HEK293 (cell line): ENCODE measurements at regions not wholly inside any gene's neighbourhood (a gene's known extent, or its start where the extent isn't known, plus 50 kb on each side); places are given as distances from the start of the nearest gene placed in this dataset.
"Not testable (repeated sequence)": the region's sequence is repeated elsewhere in the genome, so short reads cannot be mapped to it uniquely, and the experiment has no call there.

Source experiments
- CTCF ChIA-PET: fragments of 350-600 bp; formaldehyde crosslinking; extraction: SDS; loops from one replicate; lab custom pipeline; 2021; ENCODE audit warnings: antibody characterized with exemption; lab: Yijun Ruan, JAX
- POLR2A ChIA-PET: fragments of 300-600 bp; formaldehyde crosslinking; extraction: SDS; loops from one replicate; lab custom pipeline; 2020; ENCODE audit warnings: antibody characterized with exemption, inconsistent platforms; lab: Yijun Ruan, JAX
- H3K27ac ChIP-seq: fragments of 200-500 bp; sonication (Bioruptor generic); 2 replicates; pipeline ENCODE4 v1.5.1; 2014; ENCODE audit warnings: low read depth, low read length, control low read depth, inconsistent platforms; ENCODE audit errors: extremely low read depth
- H3K36me3 ChIP-seq, 2 experiments: fragments of 200-500 bp in 1 of 2; sonication (Bioruptor generic) in 1 of 2; 1 replicate in 1 of 2; 2 replicates in 1 of 2; pipeline ENCODE4 v1.5.1; 2014 to 2017; ENCODE audit warnings: inconsistent platforms in 2 of 2, low read length in 2 of 2; ENCODE audit not compliant: control insufficient read depth in 2 of 2, insufficient read depth in 1 of 2
- H3K4me1 ChIP-seq: fragments of 200-500 bp; sonication (Bioruptor generic); 2 replicates; pipeline ENCODE4 v1.5.1; 2014; ENCODE audit warnings: mild to moderate bottlenecking, low read length, inconsistent platforms; ENCODE audit not compliant: control insufficient read depth, insufficient read depth
- H3K4me3 ChIP-seq: 2 replicates; pipeline ENCODE4 v1.5.1; 2011; ENCODE audit warnings: low read depth, mild to moderate bottlenecking, control low read depth, low read length, moderate library complexity
- H3K9me3 ChIP-seq: fragments of 200-500 bp; sonication (Bioruptor generic); 2 replicates; pipeline ENCODE4 v1.5.1; 2014; ENCODE audit warnings: low read depth, low read length, inconsistent platforms; ENCODE audit not compliant: control insufficient read depth, insufficient read depth
- ATF2 ChIP-seq: fragments of 450-650 bp; formaldehyde crosslinking; IDR thresholded peaks from 2 replicates; pipeline ENCODE4 v1.5.1; 2016; ENCODE audit warnings: missing biosample characterization, missing genetic modification characterization, low read depth
- BCL6B ChIP-seq: fragments of 450-650 bp; formaldehyde crosslinking; IDR thresholded peaks from 2 replicates; pipeline ENCODE4 v1.5.1; 2017; ENCODE audit warnings: missing biosample characterization, missing genetic modification characterization
- EGR2 ChIP-seq: fragments of 450-650 bp; formaldehyde crosslinking; IDR thresholded peaks from 2 replicates; pipeline ENCODE4 v1.5.1; 2016; ENCODE audit warnings: low read depth, missing biosample characterization, missing genetic modification characterization
- HIC1 ChIP-seq: fragments of 450-650 bp; formaldehyde crosslinking; IDR thresholded peaks from 2 replicates; pipeline ENCODE4 v1.5.1; 2016; ENCODE audit warnings: missing biosample characterization, missing genetic modification characterization
- HOXA7 ChIP-seq: sonication (generic); formaldehyde crosslinking; IDR thresholded peaks from 2 replicates; pipeline ENCODE4 v1.8.1; 2022; ENCODE audit warnings: missing genetic modification reagents, borderline replicate concordance
- HOXD13 ChIP-seq: sonication (generic); formaldehyde crosslinking; IDR thresholded peaks from 2 replicates; pipeline ENCODE4 v1.8.0; 2022; ENCODE audit warnings: missing genetic modification reagents, borderline replicate concordance
- KLF10 ChIP-seq: fragments of 450-650 bp; IDR thresholded peaks from 2 replicates; pipeline ENCODE4 v1.5.1; 2018; ENCODE audit warnings: missing biosample characterization, mild to moderate bottlenecking, missing genetic modification characterization
- YY2 ChIP-seq: fragments of 450-650 bp; formaldehyde crosslinking; IDR thresholded peaks from 2 replicates; pipeline ENCODE4 v1.5.1; 2016; ENCODE audit warnings: missing biosample characterization, missing genetic modification characterization
- ZBTB11 ChIP-seq: fragments of 450-650 bp; formaldehyde crosslinking; conservative IDR thresholded peaks from 2 replicates; pipeline ENCODE4 v1.5.1; 2016; ENCODE audit warnings: low read depth, missing biosample characterization, missing genetic modification characterization
- ZFHX2 ChIP-seq: fragments of 450-650 bp; formaldehyde crosslinking; conservative IDR thresholded peaks from 2 replicates; pipeline ENCODE4 v1.5.1; 2016; ENCODE audit warnings: missing biosample characterization, missing genetic modification characterization
- ZNF184 ChIP-seq: fragments of 450-650 bp; IDR thresholded peaks from 2 replicates; pipeline ENCODE4 v1.5.1; 2018; ENCODE audit warnings: missing biosample characterization, mild to moderate bottlenecking, missing genetic modification characterization
- ZNF416 ChIP-seq: fragments of 450-650 bp; formaldehyde crosslinking; IDR thresholded peaks from 2 replicates; pipeline ENCODE4 v1.5.1; 2016; ENCODE audit warnings: missing biosample characterization, missing genetic modification characterization
- ZNF518A ChIP-seq: fragments of 450-650 bp; formaldehyde crosslinking; conservative IDR thresholded peaks from 2 replicates; pipeline ENCODE4 v1.5.1; 2016; ENCODE audit warnings: low read depth, missing biosample characterization, missing genetic modification characterization
- ZNF621 ChIP-seq: fragments of 450-650 bp; formaldehyde crosslinking; IDR thresholded peaks from 2 replicates; pipeline ENCODE4 v1.5.1; 2017; ENCODE audit warnings: missing biosample characterization, missing genetic modification characterization
- ZNF701 ChIP-seq: fragments of 450-650 bp; formaldehyde crosslinking; IDR thresholded peaks from 2 replicates; pipeline ENCODE4 v1.5.1; 2016; ENCODE audit warnings: missing biosample characterization, missing genetic modification characterization
- ZSCAN30 ChIP-seq: fragments of 450-650 bp; IDR thresholded peaks from 2 replicates; pipeline ENCODE4 v1.5.1; 2018; ENCODE audit warnings: missing biosample characterization, mild to moderate bottlenecking, missing genetic modification characterization, moderate library complexity
- ZSCAN4 ChIP-seq: fragments of 450-650 bp; formaldehyde crosslinking; IDR thresholded peaks from 2 replicates; pipeline ENCODE4 v1.5.1; 2017; ENCODE audit warnings: missing biosample characterization, missing genetic modification characterization

GRCh38 chr18:47696870-47697269, 233.6 kb downstream of the SMAD2 start:
- CTCF ChIA-PET, result no interaction called here
- Histone ChIP-seq H3K27ac (no peak overlapping the region), H3K4me1 (no peaks in the 10 kb centered on the region), H3K4me3 (no peak overlapping the region), H3K9me3 (no peaks in the 10 kb centered on the region), H3K36me3 (no peaks in the 10 kb centered on the region)
- POLR2A ChIA-PET, result no interaction called here
- TF ChIP-seq KLF10 (tag by site-specific recombination) (no peak), ZFHX2 (tag by site-specific recombination) (peak; percentile 48), BCL6B (tag by site-specific recombination) (no peak), HIC1 (no peak), ZNF416 (tag by site-specific recombination) (no peak), ZNF701 (no peak), HOXD13 (CRISPR knock-in tag) (no peak), ZBTB11 (tag by site-specific recombination) (no peak), YY2 (tag by site-specific recombination) (no peak), ATF2 (tag by site-specific recombination) (no peak), ZSCAN30 (tag by site-specific recombination) (no peak), HOXA7 (CRISPR knock-in tag) (no peak), EGR2 (tag by site-specific recombination) (peak; percentile 62)

GRCh38 chr18:47691611-47692010, 238.8 kb downstream of the SMAD2 start:
- H3K4me1 ChIP-seq, result no peaks in the 10 kb centered on the region
- H3K4me3 ChIP-seq, result no peak overlapping the region
- TF ChIP-seq ZNF518A (tag by site-specific recombination) (no peak), ZNF184 (no peak), ZSCAN4 (tag by site-specific recombination) (no peak), ZNF621 (no peak)
- CTCF ChIA-PET, result interaction anchor here (1.3 kb wide), 1 partner anchor 9 kb away, joined by 3 read pairs; no protein-coding TSS in a partner anchor
- no peaks in the 10 kb centered on the region for H3K36me3 ChIP-seq
- no peaks in the 10 kb centered on the region for H3K9me3 ChIP-seq
- no peak overlapping the region for H3K27ac ChIP-seq
- POLR2A ChIA-PET, result no interaction called here

- H3K9me3 ChIP-seq, H3K4me1 ChIP-seq, POLR2A ChIA-PET, H3K36me3 ChIP-seq, H3K4me3 ChIP-seq, CTCF ChIA-PET, H3K27ac ChIP-seq: not testable (repeated sequence)
Measured at GRCh38 chr18:47690778-47691177, 239.7 kb downstream of the SMAD2 start.
